Middle frontal gyrus (tissue), 1 donor: ENCODE measurements at regions not wholly inside any gene's neighbourhood (a gene's known extent, or its start where the extent isn't known, plus 50 kb on each side); places are given as distances from the start of the nearest gene placed in this dataset.

ENCODE experiments used
- DNase-seq: peaks from one replicate; pipeline ENCODE4 v3.0.0-alpha.2; 2015; ENCODE audit warnings: low spot score; ENCODE audit errors: extremely low spot score

DNA sequence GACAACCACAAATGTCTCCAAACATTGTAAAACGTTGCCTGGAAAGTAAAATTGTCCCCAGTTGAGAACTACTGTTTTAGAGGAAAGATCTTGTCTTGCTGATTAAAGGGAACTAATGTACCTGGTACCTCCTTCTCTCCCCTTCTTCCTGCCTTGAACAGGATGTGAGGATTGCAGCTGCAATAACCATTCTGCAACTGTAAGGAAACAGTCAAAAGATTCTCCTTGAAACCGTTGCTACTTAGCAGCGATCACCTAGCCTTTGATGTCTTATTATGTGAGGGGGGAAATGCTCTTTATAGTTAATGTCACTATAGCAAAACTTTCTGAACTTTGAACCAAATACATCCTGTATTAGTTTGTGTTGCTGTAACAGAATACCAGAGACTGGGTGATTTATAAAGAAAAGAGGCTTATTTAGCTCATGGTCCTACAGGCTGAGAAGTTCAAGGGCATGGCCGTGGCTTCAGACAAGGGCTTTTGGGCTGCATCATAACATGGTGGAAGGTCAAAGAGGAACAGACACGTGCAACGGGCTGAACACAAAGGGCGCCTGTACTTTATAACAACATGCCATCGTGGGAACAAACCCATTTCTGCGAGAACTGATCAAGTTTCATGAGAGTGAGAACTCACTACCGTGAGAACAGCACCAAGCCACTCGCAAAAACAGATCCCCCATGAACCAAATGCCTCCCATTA lies 54.2 kb upstream of the PARD3 start:
- DNase-seq = no peak

- no peak for DNase-seq
Observed at GRCh38 chr10:34868589-34868988, 53.5 kb upstream of the PARD3 start.

- DNase-seq = no peak
Observed at GRCh38 chr10:34866848-34867247, 51.8 kb upstream of the PARD3 start.
